GM19438 (cell line): ENCODE measurements at regions not wholly inside any gene's neighbourhood (a gene's known extent, or its start where the extent isn't known, plus 50 kb on each side); places are given as distances from the start of the nearest gene placed in this dataset.

Experiments
- ATAC-seq: cut with Tn5 transposase; IDR thresholded peaks from one replicate; pipeline ENCODE4 v1.9.1; 2021; ENCODE audit warnings: low read depth; ENCODE audit not compliant: unreplicated experiment

DNA sequence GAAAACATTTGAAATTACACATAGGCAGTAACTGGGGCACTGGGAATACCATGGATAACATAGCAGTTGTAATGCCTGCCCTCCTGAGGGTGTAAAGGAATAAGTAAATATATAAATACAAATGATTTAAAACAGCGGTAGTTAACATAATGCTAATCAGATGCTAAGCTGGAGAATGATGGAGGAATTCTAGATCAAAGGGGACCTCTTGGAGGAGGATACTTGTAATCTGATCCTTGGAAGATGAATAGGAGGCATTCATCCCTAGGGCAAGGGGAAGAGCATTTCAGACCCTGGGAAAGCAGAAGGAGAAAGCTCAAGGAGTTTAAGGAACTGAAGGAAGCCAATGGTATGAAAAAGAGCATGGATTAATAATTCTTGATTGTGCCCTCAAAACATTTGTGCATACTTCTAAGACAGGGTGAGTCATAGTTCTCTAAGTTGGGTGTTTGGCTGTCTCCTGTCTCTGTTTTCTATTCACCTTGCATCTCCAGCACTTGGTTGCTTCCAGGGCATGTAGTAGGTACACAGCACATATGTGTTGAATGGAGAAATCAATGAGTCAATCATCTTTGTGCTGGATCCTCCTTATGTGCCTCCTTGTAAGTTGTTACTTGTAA lies 54.8 kb upstream of the PLPP4 start:
- no peak for ATAC-seq

DNA sequence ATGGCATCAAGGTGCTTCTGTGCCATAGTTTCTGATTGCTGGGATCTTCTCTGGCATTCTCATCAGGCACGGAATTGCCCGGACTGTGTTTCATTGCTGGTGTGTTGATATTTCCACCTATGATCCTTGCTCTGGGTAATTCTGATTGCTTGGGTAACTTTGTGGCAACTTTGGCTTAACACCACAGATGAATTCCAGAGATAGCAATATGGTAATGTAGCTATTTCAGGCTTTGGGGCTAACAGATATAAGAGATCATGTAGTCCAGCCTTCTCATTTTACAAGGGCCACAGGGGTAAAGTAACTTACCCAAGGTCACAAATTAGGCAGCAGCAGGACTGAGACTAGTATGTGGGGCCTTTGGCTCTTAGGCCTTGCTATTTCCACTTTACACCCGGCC lies 53.9 kb upstream of the PLPP4 start:
- ATAC-seq = no peak

DNA sequence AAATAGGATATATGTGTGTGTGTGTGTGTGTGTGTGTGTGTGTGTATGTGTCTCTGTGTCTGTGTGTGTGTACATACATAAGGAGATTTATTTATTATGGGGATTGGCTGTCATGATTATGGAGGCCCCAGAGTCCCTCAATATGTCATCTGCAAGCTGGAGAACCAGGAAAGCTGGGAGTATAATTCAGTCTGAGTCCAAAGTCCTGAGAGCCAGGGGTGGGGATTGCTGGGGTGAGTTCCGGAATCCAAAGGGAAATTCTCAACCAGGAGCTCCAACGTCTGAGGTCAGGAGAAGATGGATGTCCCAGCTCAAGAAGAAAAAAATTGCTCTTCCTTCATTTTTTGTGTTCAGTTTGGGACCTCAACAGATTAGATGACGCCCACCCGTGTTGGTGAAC lies 50.7 kb upstream of the PLPP4 start:
- ATAC-seq = no peak
